ENCODE measurements at regions not wholly inside any gene's neighbourhood (a gene's known extent, or its start where the extent isn't known, plus 50 kb on each side); places are given as distances from the start of the nearest gene placed in this dataset.

DNA sequence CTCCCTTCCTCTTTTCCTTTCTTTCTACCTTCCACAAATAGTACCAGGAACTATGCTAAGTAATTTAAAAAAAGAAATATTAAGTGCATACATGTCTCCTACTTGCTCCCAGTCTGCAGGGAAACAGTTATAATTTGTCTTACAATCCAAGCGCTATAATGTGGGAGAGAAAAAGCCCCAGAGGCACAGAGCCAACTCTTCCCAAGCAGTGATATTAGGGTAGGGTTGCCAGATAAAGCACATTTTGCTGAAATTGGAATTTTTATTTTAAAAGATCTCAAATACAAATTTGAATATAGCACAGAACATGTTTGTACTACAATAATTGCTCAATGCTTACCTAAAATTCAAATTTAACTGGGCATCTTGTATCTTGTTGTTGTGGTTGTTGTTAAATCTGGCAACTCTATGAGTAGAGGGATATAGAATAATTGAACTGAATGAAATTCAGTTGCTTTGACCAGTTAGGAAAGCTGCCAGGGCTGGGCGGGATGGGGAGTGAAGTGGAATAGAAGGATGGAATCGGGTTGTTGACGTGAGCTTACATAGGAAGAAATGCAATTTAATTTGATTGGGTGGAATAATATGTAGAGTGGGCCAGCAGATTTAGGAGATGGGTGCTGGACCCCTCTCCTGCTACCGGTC, 52.6 kb upstream of the USP3 start:
- no peak for ATAC-seq (ENCODE audit: low read depth)
- H3K4me3 ChIP-seq (ENCODE audit: insufficient read depth, low read depth, low read length) = no peak overlapping the region
- no peak overlapping the region for H3K4ac ChIP-seq (ENCODE audit: low read depth, low read length)
- H3K18ac ChIP-seq (ENCODE audit: low read depth, low read length) = no peak overlapping the region
- no peak overlapping the region for H2BK20ac ChIP-seq (ENCODE audit: low read depth, low read length)
- H3K27me3 ChIP-seq (ENCODE audit: control insufficient read depth, insufficient read depth, low read length) = peaks cover 4% of the 10 kb centered on the region
- H3K14ac ChIP-seq (replicated peaks; ENCODE audit: low read depth, low read length) = no peak overlapping the region
- H3K9ac ChIP-seq (ENCODE audit: low read depth, low read length) = no peak overlapping the region
- H3K4me2 ChIP-seq (ENCODE audit: low read depth, low read length) = no peak overlapping the region
- no peaks in the 10 kb centered on the region for H3K36me3 ChIP-seq (ENCODE audit: control insufficient read depth, insufficient read depth, low read length)
- H2AK9ac ChIP-seq (replicated peaks; ENCODE audit: low read depth, low read length, poor library complexity) = no peak overlapping the region
- H3K56ac ChIP-seq (ENCODE audit: extremely low read depth, insufficient read depth, low read length) = no peak overlapping the region
- intact Hi-C loops (cut with micrococcal nuclease) = no loop called here
- peaks cover 4% of the 10 kb centered on the region; the same call in 1 of the 2 replicates for H3K4me1 ChIP-seq (ENCODE audit: control insufficient read depth, insufficient read depth, low read length)
- H2BK5ac ChIP-seq (ENCODE audit: low read depth, low read length, poor library complexity, severe bottlenecking) = no peak overlapping the region
- dilution Hi-C loops (cut with HindIII; ENCODE audit: low sequenced_read_pairs, unreplicated experiment) = no loop called here
- no peaks in the 10 kb centered on the region for H3K9me3 ChIP-seq (ENCODE audit: control insufficient read depth, insufficient read depth, low read length)
- 93% methylated on average over 4 of the region's 5 CpGs; no CpG with 5 or more reads in 1 of the 2 experiments for WGBS, 2 experiments (ENCODE audit: extremely low coverage in 2 of 2, insufficient read length in 1 of 2)
- H4K20me1 ChIP-seq (ENCODE audit: insufficient read depth, low read length) = no peaks in the 10 kb centered on the region
- H3K23ac ChIP-seq (ENCODE audit: low read depth, low read length) = no peak overlapping the region
- no peak overlapping the region for H2AK5ac ChIP-seq (ENCODE audit: low read depth, low read length)
- no peak overlapping the region for H3K27ac ChIP-seq (ENCODE audit: insufficient read depth, low read length)
- no peak overlapping the region for H4K8ac ChIP-seq (ENCODE audit: low read depth in 2 of 2, low read length in 2 of 2)
- POLR2A ChIA-PET (ENCODE audit: unreplicated experiment) = no interaction called here
- no peak for DNase-seq
- H3K9me1 ChIP-seq (ENCODE audit: insufficient read depth, low read length) = peaks cover 2% of the 10 kb centered on the region; the same call in 1 of the 2 replicates
- TF ChIP-seq CHD1 (IDR thresholded peaks at IDR 0.05; ENCODE audit: low read depth, low read length) = no peak
- TF ChIP-seq RFX5 (IDR thresholded peaks at IDR 0.05; ENCODE audit: low read depth, low read length) = no peak
- no peak for TF ChIP-seq RCOR1 (IDR thresholded peaks at IDR 0.05; ENCODE audit: insufficient replicate concordance, low read length)
- TF ChIP-seq MAFK (IDR thresholded peaks at IDR 0.05; ENCODE audit: low read depth, low read length) = no peak
- no peak for TF ChIP-seq CEBPB (IDR thresholded peaks at IDR 0.05; ENCODE audit: low read depth, low read length)
- TF ChIP-seq, protein P1, sequence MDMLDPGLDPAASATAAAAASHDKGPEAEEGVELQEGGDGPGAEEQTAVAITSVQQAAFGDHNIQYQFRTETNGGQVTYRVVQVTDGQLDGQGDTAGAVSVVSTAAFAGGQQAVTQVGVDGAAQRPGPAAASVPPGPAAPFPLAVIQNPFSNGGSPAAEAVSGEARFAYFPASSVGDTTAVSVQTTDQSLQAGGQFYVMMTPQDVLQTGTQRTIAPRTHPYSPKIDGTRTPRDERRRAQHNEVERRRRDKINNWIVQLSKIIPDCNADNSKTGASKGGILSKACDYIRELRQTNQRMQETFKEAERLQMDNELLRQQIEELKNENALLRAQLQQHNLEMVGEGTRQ (IDR thresholded peaks at IDR 0.05; ENCODE audit: low read depth, low read length) = no peak
- TF ChIP-seq FOS (IDR thresholded peaks at IDR 0.05; ENCODE audit: low read depth, low read length) = no peak
- TF ChIP-seq SMC3 (IDR thresholded peaks at IDR 0.05; ENCODE audit: low read depth, low read length) = no peak
- TF ChIP-seq, protein P2, sequence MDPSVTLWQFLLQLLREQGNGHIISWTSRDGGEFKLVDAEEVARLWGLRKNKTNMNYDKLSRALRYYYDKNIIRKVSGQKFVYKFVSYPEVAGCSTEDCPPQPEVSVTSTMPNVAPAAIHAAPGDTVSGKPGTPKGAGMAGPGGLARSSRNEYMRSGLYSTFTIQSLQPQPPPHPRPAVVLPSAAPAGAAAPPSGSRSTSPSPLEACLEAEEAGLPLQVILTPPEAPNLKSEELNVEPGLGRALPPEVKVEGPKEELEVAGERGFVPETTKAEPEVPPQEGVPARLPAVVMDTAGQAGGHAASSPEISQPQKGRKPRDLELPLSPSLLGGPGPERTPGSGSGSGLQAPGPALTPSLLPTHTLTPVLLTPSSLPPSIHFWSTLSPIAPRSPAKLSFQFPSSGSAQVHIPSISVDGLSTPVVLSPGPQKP (IDR thresholded peaks at IDR 0.05; ENCODE audit: borderline replicate concordance, low read depth, low read length) = no peak
- TF ChIP-seq BHLHE40 (IDR thresholded peaks at IDR 0.05; ENCODE audit: low read depth, low read length) = no peak
- TF ChIP-seq MAZ (IDR thresholded peaks at IDR 0.05; ENCODE audit: borderline replicate concordance, low read depth, low read length) = no peak
- no peak for TF ChIP-seq NFE2L2 (IDR thresholded peaks at IDR 0.05; ENCODE audit: low read depth, low read length)
- TF ChIP-seq RAD21 (IDR thresholded peaks at IDR 0.05; ENCODE audit: low read length) = no peak
- TF ChIP-seq MXI1 (IDR thresholded peaks at IDR 0.05; ENCODE audit: borderline replicate concordance, low read depth, low read length) = no peak
- no peak for TF ChIP-seq POLR2A (IDR thresholded peaks at IDR 0.05; ENCODE audit: low read depth, low read length)
- no peak overlapping the region for H2AFZ ChIP-seq (replicated peaks; ENCODE audit: low read length, poor library complexity)
- BruUV-seq (replicated peaks) = no TSS peak
- H4K5ac ChIP-seq (ENCODE audit: low read depth, low read length) = no peak overlapping the region
- CTCF ChIA-PET = no interaction called here
- in situ Hi-C loops (cut with MboI; ENCODE audit: low sequenced_read_pairs) = no loop called here
- no peak overlapping the region for H2BK120ac ChIP-seq (ENCODE audit: low read depth, low read length)
- H3K79me1 ChIP-seq (ENCODE audit: low read depth in 1 of 2, low read length in 2 of 2) = no peaks in the 10 kb centered on the region
- no peak overlapping the region for H2BK15ac ChIP-seq (ENCODE audit: low read depth, low read length)
- H4K91ac ChIP-seq (ENCODE audit: insufficient read depth, low read depth, low read length) = no peak overlapping the region
